ENCODE measurements at regions not wholly inside any gene's neighbourhood (a gene's known extent, or its start where the extent isn't known, plus 50 kb on each side); places are given as distances from the start of the nearest gene placed in this dataset.

GRCh38 chr7:113204415-113204814 lies 86.1 kb upstream of the SMIM30 start:
- no peak overlapping the region for H3K4me3 ChIP-seq (ENCODE audit: low read depth, low read length)
- no peak for TF ChIP-seq CTCF (conservative IDR thresholded peaks at IDR 0.05; ENCODE audit: low read depth, low read length)
- no peak for DNase-seq (ENCODE audit: low read depth)

- no peak overlapping the region for H3K4me3 ChIP-seq (ENCODE audit: low read depth, low read length)
- no peak for DNase-seq (ENCODE audit: low read depth)
- no peak for TF ChIP-seq CTCF (conservative IDR thresholded peaks at IDR 0.05; ENCODE audit: low read depth, low read length)
These were observed 83.9 kb upstream of the SMIM30 start for GRCh38 chr7:113202284-113202683.

- no peak for TF ChIP-seq CTCF (conservative IDR thresholded peaks at IDR 0.05; ENCODE audit: low read depth, low read length)
- peak; percentile 33 for DNase-seq (ENCODE audit: low read depth)
- H3K4me3 ChIP-seq (ENCODE audit: low read depth, low read length) = no peak overlapping the region
These were observed 81.9 kb upstream of the SMIM30 start for GRCh38 chr7:113200281-113200680.

- H3K4me3 ChIP-seq (ENCODE audit: low read depth, low read length) = no peak overlapping the region
- peak; percentile 70 for DNase-seq (ENCODE audit: low read depth)
- TF ChIP-seq CTCF (conservative IDR thresholded peaks at IDR 0.05; ENCODE audit: low read depth, low read length) = no peak
These were observed 81.5 kb upstream of the SMIM30 start for GRCh38 chr7:113199841-113200240.

- DNase-seq (ENCODE audit: low read depth) = no peak
- H3K4me3 ChIP-seq (ENCODE audit: low read depth, low read length) = no peak overlapping the region
- no peak for TF ChIP-seq CTCF (conservative IDR thresholded peaks at IDR 0.05; ENCODE audit: low read depth, low read length)
These were observed 80.8 kb upstream of the SMIM30 start for GRCh38 chr7:113199136-113199535.

- DNase-seq (ENCODE audit: low read depth) = peak; percentile 40
- no peak for TF ChIP-seq CTCF (conservative IDR thresholded peaks at IDR 0.05; ENCODE audit: low read depth, low read length)
- H3K4me3 ChIP-seq (ENCODE audit: low read depth, low read length) = no peak overlapping the region
These were observed 79.9 kb upstream of the SMIM30 start for GRCh38 chr7:113198226-113198625.

- DNase-seq (ENCODE audit: low read depth) = peak; percentile 79
- TF ChIP-seq CTCF (conservative IDR thresholded peaks at IDR 0.05; ENCODE audit: low read depth, low read length) = no peak
- H3K4me3 ChIP-seq (ENCODE audit: low read depth, low read length) = no peak overlapping the region
These were observed 78.9 kb upstream of the SMIM30 start for GRCh38 chr7:113197274-113197673.

All from choroid plexus epithelial cell (primary cell).